ENCODE measurements at regions not wholly inside any gene's neighbourhood (a gene's known extent, or its start where the extent isn't known, plus 50 kb on each side); places are given as distances from the start of the nearest gene placed in this dataset.

- no peak for TF ChIP-seq POLR2AphosphoS5 (IDR thresholded peaks at IDR 0.05; ENCODE audit: low read depth, low read length)
- TF ChIP-seq POLR2A (IDR thresholded peaks at IDR 0.05; ENCODE audit: low read depth, low read length) = no peak
- no peak for TF ChIP-seq TAF1 (IDR thresholded peaks at IDR 0.05; ENCODE audit: borderline replicate concordance, low read depth, low read length)
Observed at GRCh38 chr5:67588389-67588788, 391.8 kb upstream of the CD180 start.
